HG03280 (cell line): ENCODE measurements at regions not wholly inside any gene's neighbourhood (a gene's known extent, or its start where the extent isn't known, plus 50 kb on each side); places are given as distances from the start of the nearest gene placed in this dataset.

Source experiments
- ATAC-seq: cut with Tn5 transposase; IDR thresholded peaks from one replicate; pipeline ENCODE4 v1.9.1; 2021; ENCODE audit warnings: mild to moderate bottlenecking, moderate library complexity; ENCODE audit not compliant: unreplicated experiment

- ATAC-seq: no peak
Measured at GRCh38 chr6:26214803-26215584, 127.8 kb downstream of the HFE start.

DNA sequence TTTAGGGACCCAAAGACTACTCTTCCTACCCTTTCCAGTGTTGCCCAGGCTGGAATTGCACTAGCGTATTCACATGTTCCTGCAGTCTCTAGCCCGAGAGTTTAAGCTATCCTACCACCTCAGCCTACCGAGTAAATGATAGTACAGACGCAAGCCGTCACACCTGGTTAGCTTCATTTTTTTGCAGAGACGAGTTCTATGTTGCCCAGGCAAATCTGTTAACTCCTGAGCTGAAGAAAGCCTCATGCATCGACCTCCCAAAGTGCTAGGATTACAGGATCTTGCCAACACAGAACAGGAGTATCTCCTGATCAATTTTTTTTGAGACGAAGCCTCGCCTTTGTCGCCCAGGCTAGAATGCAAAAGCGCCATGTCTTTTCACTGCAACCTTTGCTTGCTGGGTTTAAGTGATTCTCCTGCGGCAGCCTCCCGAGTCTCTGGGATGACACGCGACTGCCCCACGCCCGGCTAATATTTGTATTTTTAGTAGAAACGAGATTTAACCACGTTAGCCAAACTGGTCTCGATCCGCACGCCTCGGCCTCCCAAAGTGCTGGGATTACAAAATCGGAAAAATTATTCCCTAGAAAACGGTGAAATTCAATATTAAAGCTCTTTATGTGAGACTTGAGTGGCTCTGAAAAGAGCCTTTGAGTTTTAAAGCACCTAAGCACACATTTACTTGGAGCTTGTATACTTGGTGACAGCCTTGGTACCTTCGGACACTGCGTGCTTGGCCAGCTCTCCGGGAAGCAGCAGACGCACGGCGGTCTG lies 128.5 kb downstream of the HFE start:
- ATAC-seq: no peak

DNA sequence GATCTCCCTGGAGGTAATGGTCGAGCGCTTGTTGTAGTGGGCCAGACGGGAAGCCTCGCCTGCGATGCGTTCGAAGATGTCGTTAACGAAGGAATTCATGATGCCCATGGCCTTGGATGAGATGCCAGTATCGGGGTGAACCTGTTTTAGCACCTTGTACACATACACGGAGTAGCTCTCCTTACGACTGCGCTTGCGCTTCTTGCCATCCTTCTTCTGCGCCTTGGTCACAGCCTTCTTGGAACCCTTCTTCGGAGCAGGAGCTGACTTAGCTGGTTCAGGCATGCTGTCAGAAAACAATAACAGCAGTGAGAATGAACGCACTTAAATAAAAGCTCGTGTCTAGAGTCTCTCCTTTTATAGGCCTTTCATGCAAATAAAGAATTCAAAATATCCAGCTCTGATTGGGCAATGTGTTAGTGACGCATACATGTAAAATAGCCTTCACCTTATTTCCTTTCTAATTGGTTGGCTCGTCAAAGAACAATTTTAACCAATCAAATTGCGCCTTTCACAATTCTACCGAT lies 129.2 kb downstream of the HFE start:
- ATAC-seq: peak; percentile 73

- ATAC-seq: peak; percentile 42
Measured at GRCh38 chr6:26216886-26217713, 129.9 kb downstream of the HFE start.

DNA sequence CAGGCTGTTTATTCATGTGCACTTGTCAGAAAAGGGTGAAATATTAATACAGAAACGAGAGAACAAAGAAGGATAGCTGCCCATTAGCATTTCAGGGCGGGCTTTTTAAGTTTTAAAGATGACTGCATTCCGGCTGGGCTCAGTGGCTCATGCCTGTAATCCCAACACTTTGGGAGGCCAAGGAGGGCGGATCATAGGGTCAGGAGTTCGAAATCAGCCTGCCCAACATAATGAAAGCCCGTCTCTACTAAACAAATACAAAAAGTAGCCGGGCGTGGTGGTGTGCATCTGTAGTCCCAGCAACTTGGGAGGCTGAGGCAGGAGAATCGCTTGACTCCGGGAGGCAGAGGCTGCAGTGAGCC lies 130.5 kb downstream of the HFE start:
- no peak for ATAC-seq

DNA sequence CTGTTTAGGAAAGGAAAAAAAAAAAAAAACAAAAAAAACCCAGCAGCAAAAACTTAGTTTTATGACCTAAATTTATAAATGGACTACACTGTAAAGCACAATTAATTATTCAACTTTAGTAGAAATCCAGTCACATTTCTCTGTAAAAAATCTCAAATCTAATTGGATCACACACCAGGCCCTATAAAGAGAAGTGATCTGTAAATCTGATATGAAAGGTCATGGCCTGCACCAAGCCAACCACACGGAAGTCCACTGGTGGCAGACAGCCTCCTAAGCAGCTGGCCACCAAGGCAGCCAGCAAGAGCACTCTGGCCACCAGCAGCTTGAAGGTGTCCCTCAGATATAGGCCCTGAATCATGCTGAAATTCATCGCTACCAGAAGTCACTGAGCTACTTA lies 131.6 kb downstream of the HFE start:
- ATAC-seq: no peak

GRCh38 chr6:26220145-26220970 lies 133.1 kb downstream of the HFE start:
- ATAC-seq: no peak

- ATAC-seq: no peak
Measured at GRCh38 chr6:26221186-26221585, 134.0 kb downstream of the HFE start.

DNA sequence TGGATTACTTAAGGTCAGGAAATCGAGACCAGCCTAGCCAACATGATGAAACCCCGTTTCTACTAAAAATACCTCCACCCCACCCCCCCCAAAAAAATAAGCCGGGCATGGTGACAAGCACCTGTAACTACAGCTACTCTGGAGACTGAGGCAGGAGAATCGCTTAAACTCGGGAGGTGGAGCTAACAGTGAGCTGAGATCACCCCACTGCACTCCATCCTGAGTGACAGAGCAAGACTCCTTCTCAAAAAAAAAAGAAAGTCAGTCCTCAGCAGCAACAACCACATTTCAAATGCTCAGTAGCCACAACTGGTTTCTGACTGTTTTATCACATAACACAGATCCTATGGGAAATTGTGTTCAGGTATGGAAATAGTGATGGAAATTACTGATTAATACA lies 135.3 kb downstream of the HFE start:
- ATAC-seq: no peak

GRCh38 chr6:26223228-26223627 lies 136.0 kb downstream of the HFE start:
- no peak for ATAC-seq

GRCh38 chr6:26223650-26224546 lies 136.7 kb downstream of the HFE start:
- ATAC-seq: peak; percentile 67

DNA sequence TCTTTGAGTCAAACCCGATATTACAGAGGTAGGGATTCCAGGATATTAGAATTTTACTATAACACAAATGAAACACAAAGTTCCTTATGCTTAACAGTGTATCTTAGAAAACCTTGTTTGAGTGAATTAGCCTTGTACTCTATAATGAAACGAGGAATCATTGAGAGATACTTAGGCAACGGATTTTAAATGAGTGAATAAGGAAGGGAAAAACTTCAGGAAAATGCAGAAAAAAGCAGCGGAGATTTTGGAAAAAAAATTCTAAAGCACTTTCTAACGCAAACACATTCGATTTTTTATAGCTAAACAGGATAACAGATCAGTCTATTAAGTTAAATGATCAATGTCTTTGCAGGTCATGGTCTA lies 137.3 kb downstream of the HFE start:
- ATAC-seq: no peak

DNA sequence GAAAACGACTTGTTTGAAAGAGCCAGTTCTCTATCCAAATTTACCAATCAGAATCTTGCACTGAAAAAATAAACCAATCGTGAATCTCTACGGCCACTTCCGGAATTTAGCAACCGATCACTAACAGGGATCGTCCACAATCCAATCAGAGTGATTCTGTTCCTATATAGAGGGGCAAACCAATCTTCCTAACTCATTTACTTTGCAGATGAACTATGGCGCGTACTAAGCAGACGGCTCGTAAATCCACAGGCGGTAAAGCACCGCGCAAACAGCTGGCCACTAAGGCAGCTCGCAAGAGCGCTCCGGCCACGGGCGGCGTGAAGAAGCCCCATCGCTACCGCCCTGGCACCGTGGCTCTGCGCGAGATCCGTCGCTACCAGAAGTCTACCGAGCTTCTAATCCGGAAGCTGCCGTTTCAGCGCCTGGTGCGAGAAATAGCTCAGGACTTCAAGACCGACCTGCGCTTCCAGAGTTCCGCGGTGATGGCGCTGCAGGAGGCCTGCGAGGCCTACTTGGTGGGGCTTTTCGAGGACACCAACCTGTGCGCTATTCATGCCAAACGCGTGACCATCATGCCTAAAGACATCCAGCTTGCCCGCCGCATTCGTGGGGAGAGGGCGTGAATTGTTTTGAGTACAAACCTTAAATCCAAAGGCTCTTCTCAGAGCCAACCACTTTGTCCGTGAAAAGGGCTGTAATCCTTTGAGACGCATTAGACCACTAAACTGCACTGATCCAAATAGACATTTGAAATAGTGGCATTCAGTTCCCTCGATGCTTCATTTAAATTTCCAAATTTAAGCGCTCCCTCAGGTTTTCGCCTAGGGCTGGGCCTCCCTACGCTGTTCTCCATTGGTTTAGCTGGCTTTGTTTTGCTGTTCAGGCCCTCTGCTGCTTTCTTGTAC lies 138.0 kb downstream of the HFE start:
- ATAC-seq: no peak

DNA sequence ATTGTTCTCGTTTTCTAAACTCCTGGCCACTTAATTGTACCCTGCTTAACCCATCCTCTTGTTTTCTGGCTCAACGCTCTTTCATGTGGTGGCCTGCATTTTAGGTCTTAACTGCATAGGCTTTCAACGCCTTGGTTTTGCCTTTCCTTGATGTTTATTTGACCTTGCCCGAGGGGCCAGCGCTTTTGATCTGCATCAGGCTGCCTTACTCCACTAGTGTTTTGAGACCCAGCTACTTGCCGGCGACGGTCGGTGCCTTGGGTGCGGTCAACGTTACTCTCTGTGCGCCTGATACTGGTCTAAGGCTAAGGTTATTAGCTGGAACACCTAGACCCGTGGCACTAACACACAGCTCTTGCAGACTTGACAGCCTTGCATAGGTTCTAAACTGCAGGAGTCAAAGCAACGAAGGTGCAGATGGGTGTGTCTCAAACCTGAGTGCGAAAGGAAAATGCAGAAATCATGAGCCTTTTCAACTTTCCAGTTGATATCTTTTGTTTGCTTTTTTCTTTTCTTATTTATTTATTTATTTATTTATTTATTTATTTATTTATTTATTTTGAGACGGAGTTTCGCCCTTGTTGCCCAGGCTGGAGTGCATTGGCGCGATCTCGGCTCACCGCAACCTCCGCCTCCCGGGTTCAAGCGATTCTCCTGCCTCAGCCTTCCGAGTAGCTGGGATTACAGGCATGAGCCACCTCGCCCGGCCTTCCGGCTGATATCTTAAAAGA lies 138.8 kb downstream of the HFE start:
- no peak for ATAC-seq

- ATAC-seq: no peak
Measured at GRCh38 chr6:26226579-26226967, 138.4 kb upstream of the BTN3A2 start.

- ATAC-seq: no peak
Measured at GRCh38 chr6:26230351-26230750, 134.6 kb upstream of the BTN3A2 start.

- ATAC-seq: no peak
Measured at GRCh38 chr6:26231006-26231587, 133.9 kb upstream of the BTN3A2 start.
